HG03045 (cell line): ENCODE measurements at regions not wholly inside any gene's neighbourhood (a gene's known extent, or its start where the extent isn't known, plus 50 kb on each side); places are given as distances from the start of the nearest gene placed in this dataset.
"Not testable (repeated sequence)": the region's sequence is repeated elsewhere in the genome, so short reads cannot be mapped to it uniquely, and the experiment has no call there.

Source experiments
- ATAC-seq: cut with Tn5 transposase; IDR thresholded peaks from one replicate; pipeline ENCODE4 v1.9.1; 2021; ENCODE audit warnings: mild to moderate bottlenecking, moderate library complexity; ENCODE audit not compliant: unreplicated experiment

- no peak for ATAC-seq
Observed at GRCh38 chr3:110900576-110900975, 171.0 kb upstream of the NECTIN3 start.

GRCh38 chr3:110901536-110901935 lies 170.1 kb upstream of the NECTIN3 start:
- ATAC-seq = no peak

GRCh38 chr3:110902453-110903085 lies 169.0 kb upstream of the NECTIN3 start:
- no peak for ATAC-seq

GRCh38 chr3:110903771-110904519 lies 167.7 kb upstream of the NECTIN3 start:
- ATAC-seq = no peak

GRCh38 chr3:110904520-110904890 lies 167.1 kb upstream of the NECTIN3 start:
- ATAC-seq = no peak

GRCh38 chr3:110905121-110905520 lies 166.5 kb upstream of the NECTIN3 start:
- no peak for ATAC-seq

GRCh38 chr3:110909839-110910238 lies 161.8 kb upstream of the NECTIN3 start:
- no peak for ATAC-seq

- ATAC-seq = no peak
Observed at GRCh38 chr3:110910346-110910955, 161.2 kb upstream of the NECTIN3 start.

GRCh38 chr3:110918963-110919362 lies 152.7 kb upstream of the NECTIN3 start:
- no peak for ATAC-seq

- no peak for ATAC-seq
Observed at GRCh38 chr3:110925798-110926197, 145.8 kb upstream of the NECTIN3 start.

- no peak for ATAC-seq
Observed at GRCh38 chr3:110928016-110928662, 143.5 kb upstream of the NECTIN3 start.

- ATAC-seq = no peak
Observed at GRCh38 chr3:110929816-110930215, 141.8 kb upstream of the NECTIN3 start.

GRCh38 chr3:110932567-110932966 lies 139.0 kb upstream of the NECTIN3 start:
- ATAC-seq = no peak

- ATAC-seq = no peak
Observed at GRCh38 chr3:110933821-110934426, 137.7 kb upstream of the NECTIN3 start.

GRCh38 chr3:110938629-110939028 lies 133.0 kb upstream of the NECTIN3 start:
- no peak for ATAC-seq

- no peak for ATAC-seq
Observed at GRCh38 chr3:110940055-110940454, 131.6 kb upstream of the NECTIN3 start.

GRCh38 chr3:110944782-110945181 lies 126.8 kb upstream of the NECTIN3 start:
- ATAC-seq = no peak

GRCh38 chr3:110946810-110947209 lies 124.8 kb upstream of the NECTIN3 start:
- no peak for ATAC-seq

- not testable (repeated sequence) for ATAC-seq
Observed at GRCh38 chr3:110949194-110949593, 122.4 kb upstream of the NECTIN3 start.

- ATAC-seq = no peak
Observed at GRCh38 chr3:110955301-110955880, 116.2 kb upstream of the NECTIN3 start.

GRCh38 chr3:110956081-110956480 lies 115.5 kb upstream of the NECTIN3 start:
- no peak for ATAC-seq
